GM12873 (cell line): ENCODE measurements at regions not wholly inside any gene's neighbourhood (a gene's known extent, or its start where the extent isn't known, plus 50 kb on each side); places are given as distances from the start of the nearest gene placed in this dataset.

Experiments used
- TF ChIP-seq, protein P1 (sequence below): IDR thresholded peaks from 2 replicates; pipeline ENCODE4 v1.5.1; 2012; ENCODE audit warnings: low read depth, mild to moderate bottlenecking, moderate library complexity, low read length, control low read depth; ENCODE audit not compliant: insufficient read depth; ENCODE audit errors: missing control alignments

DNA sequence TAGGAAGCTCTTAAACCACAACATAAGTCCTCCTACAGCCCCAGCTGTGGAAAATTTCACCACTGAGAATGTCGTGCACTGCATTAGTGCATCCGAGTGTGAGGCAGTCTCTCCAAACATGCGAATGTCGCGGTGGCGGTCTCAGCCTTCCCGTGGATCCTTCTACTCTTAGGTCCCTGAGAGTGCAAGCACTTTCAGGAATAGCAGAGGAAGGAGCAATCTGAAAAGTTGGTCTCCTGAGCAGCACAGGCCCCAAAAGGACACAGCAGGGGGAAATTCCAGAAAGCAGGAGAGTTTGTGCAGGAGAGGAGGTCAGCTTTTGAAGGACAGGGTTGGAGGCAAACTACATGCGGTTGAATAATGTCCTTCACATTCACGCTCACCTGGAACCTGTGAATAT, 440.5 kb upstream of the SMIM21 start:
- TF ChIP-seq, protein P1, sequence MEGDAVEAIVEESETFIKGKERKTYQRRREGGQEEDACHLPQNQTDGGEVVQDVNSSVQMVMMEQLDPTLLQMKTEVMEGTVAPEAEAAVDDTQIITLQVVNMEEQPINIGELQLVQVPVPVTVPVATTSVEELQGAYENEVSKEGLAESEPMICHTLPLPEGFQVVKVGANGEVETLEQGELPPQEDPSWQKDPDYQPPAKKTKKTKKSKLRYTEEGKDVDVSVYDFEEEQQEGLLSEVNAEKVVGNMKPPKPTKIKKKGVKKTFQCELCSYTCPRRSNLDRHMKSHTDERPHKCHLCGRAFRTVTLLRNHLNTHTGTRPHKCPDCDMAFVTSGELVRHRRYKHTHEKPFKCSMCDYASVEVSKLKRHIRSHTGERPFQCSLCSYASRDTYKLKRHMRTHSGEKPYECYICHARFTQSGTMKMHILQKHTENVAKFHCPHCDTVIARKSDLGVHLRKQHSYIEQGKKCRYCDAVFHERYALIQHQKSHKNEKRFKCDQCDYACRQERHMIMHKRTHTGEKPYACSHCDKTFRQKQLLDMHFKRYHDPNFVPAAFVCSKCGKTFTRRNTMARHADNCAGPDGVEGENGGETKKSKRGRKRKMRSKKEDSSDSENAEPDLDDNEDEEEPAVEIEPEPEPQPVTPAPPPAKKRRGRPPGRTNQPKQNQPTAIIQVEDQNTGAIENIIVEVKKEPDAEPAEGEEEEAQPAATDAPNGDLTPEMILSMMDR: no peak

DNA sequence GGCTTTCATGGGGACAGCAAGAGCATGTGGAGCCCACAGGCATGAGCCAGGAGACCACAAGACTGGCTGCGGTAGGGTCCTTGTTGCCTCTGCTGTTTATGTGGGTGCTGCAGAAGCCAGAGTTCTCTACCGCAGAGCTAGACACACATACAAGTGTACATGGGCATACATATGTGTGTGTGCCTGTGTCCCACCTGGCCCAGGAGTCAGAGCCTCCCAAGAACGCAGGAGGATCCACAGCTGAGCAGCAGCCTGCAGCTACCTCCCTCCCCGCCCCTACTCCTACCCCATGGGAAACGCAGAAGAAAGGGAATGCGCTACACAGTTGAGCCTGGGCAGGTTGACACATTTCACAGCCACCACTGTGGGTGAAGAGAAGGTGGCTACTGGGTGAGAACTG, 438.1 kb upstream of the SMIM21 start:
- TF ChIP-seq, protein P1: no peak

DNA sequence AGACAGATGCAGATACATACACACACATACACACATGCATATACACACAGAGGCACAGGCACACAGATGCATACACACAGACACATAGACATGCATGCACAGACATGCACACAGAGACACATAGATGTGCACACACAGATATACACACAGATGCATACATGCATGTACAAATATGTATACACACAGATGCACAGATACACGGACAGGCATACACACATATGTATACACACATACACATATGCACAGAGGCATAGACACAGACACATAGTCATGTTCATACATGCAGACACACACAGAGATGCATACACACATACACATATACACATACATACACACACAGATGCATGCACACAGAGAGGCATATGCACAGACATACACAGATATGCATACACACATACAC, 437.3 kb upstream of the SMIM21 start:
- TF ChIP-seq, protein P1: no peak

DNA sequence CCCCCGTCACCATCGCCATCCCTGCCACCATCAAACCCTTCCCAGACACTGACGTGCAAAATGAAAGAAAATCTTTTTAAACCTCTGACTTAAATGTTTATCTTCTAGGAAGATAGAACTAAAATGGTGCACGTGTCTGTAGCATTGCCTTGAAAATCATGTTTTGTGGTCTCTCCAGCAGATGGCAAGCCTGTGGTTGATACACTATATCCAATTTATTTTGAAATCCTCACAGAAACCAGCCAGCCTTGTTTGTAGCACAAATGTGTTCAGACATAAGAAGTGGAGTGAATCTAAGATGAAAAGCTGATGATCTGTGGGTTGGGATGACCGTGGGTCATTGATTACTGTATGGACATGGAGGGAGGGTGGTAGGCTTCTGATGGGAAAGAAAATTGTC, 436.2 kb upstream of the SMIM21 start:
- TF ChIP-seq, protein P1: no peak

DNA sequence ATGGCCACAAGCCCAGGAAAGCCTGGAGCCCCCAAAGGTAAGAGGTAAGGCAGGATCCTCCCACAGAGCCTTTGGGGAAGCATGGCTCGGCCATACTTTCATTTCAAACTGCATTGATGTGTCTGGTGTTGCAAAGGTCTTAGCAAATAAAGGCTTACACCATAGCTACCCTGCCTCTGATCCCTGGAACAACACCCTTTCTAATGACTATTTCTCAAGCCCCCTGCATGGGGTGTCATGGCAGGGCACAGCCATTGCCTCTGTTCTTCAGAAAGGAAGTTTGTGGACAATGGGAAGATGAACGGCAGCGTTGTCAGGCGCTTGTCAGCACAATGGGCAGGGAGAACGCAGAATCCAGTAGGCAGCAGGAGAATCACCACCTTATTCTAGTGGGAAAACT, 435.0 kb upstream of the SMIM21 start:
- TF ChIP-seq, protein P1: no peak

DNA sequence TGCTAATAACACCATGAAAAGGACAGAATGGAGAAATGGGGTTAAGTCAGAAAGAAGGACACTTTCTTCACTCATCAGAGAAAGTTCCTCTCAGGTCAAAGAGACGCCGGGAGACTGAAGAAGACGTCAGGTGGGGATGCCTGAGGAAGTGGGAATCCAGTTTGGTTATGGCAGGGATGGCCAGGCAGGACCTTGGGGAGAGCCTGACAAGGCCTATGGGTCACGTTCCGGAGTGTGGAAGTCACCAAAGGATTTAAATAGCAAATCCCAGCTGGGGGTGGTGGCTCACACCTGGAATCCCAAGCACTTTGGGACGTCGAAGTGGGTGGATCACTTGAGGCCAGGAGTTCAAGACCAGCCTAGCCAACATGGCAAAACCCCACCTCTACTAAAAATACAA, 432.7 kb upstream of the SMIM21 start:
- TF ChIP-seq, protein P1: no peak

DNA sequence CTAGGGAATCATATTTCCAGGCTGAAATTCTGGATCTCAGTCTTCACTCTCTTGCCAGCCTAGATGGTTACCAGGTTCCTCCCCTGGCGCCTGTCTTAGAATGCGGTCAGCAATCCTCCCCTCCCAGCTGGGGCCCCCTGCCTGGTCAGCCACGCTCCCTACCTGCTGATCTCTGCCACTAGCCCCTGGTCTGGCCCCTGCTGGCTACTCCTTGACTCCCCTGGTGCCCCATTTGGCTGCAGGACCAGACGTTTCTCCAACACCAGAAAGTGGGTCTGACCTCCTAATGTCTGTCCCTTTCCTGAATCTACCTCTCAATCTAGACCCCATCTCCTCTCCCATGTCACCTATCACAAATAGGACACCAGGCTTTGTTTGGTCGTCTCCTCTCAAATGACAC, 432.0 kb upstream of the SMIM21 start:
- TF ChIP-seq, protein P1: no peak
